NCI-H128 (cell line): ENCODE measurements at regions not wholly inside any gene's neighbourhood (a gene's known extent, or its start where the extent isn't known, plus 50 kb on each side); places are given as distances from the start of the nearest gene placed in this dataset.

Source experiments
- DNase-seq: peaks from one replicate; lab custom pipeline; 2025; ENCODE audit not compliant: unreplicated experiment; lab: John Stamatoyannopoulos, UW

DNA sequence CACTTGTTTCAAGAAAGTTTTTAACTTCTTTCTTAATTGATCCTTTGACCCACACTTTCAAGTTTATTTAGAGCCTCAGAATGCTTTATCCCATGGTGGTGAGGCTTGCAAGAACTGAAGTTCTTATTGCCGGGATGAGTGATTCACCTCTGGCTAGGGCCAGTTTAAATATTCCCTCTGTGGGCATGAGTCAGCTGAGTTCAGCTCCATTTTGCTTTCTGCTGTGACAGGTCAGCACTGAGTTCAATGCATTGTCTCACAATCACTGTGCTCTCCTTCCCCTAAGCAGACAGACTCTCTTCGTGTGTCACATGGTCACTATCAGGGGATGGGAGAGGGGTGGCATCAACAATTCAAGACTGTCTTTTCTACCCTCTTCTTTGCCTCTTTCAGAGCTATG is 514.6 kb upstream of the FBXO33 start:
- DNase-seq, result no peak

DNA sequence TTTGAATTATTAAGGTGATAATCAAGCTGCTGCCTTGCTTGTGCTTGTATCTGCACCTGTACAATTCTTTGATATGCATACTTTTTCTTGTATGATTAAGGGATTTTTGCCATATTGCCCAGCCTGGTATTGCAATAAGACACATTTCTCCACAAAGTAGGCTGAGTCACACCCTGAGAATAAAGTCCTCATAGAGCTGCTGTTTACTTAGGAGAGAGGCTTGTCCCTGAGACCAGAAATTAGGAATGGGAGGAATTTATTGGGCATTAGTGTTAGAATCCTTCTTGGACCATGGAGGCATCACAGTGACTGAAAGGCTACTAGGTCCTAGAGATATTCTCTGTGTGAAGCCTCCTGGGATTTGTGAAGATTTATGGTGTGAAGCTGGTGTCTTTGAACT is 506.8 kb upstream of the FBXO33 start:
- no peak for DNase-seq

DNA sequence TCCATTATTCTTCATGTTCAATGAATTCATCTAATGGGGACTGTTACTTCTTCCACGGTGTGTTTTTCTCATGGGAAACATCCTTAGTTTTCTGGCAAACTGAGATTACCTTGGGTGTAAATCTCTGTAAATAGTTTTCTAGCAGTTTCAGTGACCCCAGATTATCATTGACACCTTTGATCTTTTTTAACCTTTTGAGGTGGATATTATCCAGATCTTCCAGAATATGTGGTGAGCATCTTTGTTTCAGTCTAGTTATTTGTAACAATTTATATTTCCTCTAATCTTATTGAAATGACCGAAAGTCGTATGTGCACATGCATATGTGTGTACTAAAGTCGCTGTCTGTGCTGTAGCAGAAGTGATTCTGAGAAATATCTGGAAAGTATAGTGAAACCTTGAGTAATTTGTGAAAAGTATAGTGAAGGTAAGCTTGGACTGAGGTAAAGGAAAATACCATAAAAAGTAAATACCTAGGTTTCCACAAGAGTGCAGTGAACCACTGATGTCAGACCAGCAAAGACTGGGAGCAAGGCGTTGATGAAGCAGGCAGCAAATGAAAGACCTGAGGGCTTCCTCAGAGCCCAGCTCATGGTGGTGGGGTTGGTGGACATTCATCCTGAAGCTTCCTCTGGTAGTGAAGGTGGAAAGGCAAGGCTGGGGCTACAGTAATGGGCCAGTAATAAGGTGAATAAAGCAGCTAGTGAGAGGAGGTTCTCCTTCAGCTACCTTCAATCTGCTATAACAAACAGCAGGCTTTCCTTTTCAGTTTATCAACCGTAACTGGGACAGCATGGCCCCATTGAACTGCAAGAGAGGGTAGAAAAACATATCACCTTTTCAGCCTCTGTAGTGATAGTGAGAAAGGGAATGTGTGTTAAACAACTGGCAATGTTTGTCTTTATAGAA is 480.2 kb upstream of the FBXO33 start:
- no peak for DNase-seq

DNA sequence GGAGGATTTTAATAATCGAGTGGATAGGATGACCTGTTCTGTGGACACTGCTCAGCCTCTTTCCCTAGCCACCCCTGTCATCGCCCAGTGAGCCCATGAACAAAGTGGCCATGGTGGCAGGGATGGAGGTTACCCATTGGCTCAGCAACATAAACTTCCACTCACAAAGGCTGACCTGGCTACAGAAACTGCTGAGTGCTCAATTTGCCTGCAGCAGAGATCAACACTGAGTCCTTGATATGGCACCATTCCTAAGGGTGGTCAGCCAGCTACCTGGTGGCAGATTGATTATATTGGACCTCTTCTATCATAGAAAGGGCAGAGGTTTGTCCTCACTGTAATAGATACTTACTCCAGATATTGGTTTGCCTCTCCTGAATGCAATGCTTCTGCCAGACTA is 465.4 kb upstream of the FBXO33 start:
- no peak for DNase-seq

DNA sequence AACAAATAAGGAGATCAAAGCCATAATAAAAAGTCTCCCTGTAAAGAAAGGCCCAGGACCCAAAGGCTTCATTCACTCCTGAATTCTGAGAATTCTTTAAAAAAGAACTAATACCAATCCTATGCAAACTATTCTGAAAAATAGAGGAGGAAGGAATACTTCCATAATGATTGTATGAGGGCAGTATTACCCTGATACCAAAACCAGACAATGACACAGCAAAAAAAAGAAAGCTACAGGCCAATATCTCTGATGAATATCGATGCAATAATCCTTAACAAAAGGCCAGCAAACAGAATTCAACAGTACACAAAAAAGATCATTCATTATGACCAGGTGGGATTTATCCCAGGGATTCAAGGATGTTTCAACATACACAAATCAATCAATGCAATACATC is 457.8 kb upstream of the FBXO33 start:
- no peak for DNase-seq

DNA sequence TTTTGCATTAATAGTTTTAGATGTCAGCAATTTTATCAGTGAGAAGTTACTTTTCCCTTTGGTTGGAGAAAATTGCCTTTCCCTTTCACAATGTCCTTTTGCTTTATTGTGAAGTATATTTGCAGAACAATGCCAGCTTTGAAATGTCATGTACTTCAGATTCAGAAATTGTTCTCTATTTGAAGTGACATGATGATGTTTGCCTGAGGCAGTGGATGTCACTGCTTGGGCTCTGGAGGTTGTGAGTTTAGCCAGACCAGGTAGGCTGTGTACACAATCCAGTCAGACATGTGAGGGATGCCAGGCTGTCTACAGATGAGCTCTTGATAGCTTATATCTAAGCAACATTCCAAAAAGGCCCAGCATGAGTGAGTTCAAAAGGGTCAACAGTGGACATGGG is 451.9 kb upstream of the FBXO33 start:
- no peak for DNase-seq

DNA sequence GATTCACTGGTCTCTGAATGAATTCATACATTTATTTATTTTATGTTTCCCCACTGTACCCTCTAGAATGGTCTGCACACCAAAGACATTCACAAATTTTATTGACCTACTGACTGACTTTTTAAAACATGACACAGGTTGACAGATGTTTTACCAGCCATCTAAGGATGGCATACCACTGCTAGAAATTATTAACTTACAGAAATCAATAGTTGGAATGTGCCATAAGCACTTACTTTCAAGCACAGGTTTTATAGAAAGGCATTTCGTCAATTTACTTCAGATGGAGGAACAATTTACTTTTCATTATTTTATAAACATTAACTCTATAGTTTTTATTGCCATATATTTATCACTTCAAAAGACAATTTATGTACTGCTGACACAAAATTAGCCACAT is 448.7 kb upstream of the FBXO33 start:
- DNase-seq, result no peak

DNA sequence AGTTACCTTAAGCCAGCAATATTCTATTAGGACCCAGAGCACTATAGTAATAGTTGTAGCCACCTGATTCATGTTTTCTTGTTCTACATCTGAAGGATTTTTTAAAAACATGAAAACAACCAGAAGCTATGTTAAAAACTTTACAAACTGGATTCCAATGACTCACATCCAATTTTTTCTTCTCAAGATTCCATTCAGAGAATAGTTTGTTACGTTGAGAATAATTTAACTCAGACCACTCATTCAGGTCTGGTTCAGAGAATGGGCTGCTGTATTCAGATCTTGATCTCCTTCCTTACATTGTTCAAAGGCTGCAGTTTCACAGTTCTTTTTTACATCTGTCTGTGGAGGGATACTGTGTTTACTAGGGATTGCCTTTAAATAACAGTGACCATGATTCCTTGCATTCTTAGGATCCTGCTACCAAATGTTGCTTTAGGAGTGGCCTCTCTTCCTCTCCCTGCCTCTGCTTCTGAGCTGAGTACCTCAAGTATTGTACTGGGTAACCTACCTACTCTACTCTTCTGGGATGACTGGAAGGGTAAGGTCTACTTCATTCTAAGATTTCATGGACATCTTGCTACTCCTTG is 448.0 kb upstream of the FBXO33 start:
- DNase-seq, result no peak

DNA sequence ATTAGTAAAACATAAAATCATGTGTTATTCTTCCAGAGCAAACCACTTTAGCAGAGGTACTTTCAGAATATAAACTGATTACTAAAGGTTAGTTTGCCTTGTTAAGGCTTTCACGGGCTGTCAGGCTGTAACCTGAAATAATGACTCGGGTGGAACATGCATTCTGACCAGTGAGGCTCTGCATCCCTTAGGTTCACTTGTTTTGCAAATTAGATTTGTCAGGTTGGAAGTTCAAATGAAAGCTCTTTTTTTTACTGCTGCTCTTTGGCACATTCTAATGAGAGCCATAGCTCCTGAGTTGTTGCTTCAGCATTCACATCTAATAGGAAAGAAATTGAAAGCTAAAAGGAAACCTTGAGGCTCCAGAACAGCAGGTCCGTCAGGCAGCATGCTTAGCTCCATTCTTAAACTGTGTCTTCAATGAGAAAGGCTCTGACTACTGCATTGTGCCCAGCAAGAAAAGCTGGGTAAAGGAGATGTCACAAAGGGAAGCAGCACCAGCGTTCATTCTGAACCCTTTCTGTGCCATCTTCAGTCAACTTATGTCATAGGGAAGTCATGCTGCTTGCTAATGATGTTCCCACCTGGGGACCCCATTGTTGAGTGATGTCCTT is 445.5 kb upstream of the FBXO33 start:
- no peak for DNase-seq

DNA sequence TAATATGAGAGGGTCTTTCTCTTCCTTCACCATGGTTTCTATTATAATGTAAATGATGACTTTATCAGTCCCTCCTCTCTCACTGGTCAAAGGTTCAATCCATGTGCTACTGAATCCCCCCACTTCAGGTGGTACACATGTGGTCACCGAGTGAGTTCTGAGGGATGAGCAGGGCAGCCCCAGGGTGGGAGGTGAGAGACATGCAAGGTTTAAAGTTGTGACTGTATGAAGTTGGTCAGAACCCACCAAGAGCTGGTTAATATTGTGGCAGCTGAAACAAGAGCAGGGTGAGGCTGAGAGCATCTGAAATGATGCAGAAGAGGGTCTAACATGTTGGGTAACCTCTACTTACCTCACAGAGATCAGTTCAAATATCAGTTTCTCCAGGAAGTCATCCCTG is 444.7 kb upstream of the FBXO33 start:
- DNase-seq, result no peak

DNA sequence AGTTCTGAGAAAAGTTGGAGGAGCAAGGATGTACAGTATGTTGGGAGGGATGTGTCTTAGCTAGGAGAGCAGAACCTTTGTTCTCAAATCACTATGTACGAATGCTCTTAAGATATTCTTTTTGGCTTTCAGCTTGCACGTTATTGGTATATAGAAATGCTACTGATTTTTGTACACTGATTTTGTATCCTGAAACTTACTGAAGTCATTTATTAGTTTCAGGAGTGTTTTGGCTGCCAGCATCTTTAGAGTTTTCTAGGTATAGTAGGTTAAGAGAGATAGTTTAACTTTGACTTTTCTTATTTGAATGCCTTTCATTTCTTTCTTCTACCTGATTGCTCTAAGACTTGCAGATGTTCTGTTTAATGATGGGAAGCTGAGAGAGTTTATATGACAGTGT is 442.8 kb upstream of the FBXO33 start:
- DNase-seq, result no peak

DNA sequence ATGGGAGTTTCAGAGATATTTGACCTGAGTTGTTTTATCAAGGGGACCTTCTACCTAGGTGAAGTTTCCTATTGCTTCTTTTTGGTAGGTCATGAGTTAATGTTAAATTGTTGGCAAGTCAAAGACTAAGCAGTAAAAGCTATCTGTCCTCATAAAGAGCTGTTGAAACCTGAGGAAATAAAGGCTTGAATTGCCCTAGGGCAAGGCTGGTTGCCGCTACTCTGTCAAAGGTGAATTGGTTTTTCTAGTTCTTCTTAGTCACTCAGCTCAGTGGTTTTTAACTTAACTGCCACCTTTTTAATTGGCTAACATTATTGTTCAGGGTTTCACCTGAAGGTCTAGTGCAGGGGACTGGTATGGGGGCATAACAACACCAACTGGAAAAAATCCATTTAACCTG is 441.6 kb upstream of the FBXO33 start:
- DNase-seq, result peak; percentile 25

DNA sequence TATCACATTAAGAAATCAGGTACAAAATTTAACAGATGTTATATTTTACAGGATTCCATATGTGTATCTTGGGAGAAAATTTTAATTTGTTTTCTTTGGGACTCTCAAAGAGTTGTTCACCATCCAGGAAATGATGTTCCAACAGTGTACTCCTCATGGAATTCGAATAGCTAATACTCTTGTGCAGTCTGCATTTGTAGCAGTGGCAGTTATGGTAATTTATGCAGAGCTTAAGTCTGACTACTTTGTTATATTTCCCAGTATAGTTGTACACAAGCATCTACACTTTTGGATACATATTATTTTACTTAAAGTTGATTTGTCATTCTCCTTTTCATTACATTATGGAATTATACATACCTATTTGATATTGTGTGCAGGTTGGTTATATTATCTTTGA is 436.7 kb upstream of the FBXO33 start:
- DNase-seq, result no peak

DNA sequence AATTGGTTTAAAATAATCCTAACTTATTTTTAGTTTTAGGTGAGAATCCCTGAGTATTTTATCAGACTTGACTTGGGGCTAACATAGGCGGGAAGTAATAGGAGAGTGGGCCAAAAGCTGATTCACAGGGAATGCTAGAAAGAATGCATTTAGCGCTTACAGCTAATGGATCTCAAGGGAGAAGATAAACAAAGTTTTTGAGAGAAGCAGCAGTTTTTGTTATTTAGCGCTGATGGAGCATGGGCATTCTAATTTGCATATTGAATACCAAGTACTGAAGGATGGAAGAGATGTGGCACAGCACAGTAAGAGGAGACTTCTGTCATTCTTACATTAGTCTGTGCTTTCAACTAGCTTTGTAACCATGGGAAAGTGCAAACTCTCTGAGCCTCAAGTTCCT is 436.0 kb upstream of the FBXO33 start:
- no peak for DNase-seq

DNA sequence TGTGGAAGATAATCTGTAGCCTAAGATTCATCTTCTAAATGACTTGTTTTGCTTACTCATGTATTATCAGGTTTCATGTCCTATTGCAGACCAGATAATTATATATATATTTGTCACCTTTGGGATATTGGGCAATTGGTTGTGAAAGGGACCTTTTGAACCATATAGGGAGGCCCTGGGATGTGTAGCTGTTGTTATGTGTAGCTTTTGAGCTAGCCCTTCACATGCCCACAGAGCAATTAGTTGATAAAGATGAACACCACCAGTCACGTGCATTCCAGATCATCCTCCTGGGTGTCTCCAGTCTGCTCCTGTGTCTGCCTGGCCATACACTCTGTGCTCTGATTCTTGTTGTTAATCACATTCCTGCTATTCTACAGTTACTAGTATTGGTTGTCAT is 431.2 kb upstream of the FBXO33 start:
- DNase-seq, result no peak

DNA sequence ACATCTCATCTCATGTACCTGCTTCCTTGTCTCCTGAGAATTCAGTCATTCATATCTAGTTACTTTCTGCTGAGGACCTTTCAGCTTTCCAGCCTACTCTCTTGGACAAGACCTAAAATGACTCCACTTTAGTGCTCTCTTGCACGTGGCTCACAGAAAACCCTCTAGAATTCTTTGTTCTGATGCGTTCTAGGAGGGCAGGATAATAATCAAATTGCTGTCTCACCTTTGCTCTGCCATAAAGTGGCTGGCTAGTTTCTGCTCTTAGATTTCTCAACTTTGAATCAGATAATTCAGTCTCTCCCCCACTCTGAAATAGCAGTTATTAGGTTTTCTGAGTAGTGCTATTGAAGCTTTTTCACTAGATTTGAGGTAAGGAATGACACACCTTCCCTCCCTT is 429.5 kb upstream of the FBXO33 start:
- no peak for DNase-seq

DNA sequence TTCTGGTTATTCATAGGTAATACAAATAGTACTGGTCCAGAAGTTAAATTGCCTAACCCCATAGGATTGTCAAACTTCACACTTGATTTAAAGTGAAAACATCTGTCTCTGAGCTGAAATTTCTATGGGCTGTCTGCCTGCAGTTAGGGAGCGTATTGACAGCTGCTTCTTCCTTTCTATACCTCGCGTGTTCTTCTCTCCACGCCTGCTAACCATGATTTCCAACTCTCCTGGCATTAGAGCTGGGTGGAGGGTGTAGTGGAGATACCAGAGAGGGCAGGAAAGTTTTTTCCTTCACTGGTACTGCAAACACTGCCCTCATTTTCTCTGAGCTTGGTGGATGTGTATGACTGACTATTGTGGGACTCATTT is 429.0 kb upstream of the FBXO33 start:
- no peak for DNase-seq

DNA sequence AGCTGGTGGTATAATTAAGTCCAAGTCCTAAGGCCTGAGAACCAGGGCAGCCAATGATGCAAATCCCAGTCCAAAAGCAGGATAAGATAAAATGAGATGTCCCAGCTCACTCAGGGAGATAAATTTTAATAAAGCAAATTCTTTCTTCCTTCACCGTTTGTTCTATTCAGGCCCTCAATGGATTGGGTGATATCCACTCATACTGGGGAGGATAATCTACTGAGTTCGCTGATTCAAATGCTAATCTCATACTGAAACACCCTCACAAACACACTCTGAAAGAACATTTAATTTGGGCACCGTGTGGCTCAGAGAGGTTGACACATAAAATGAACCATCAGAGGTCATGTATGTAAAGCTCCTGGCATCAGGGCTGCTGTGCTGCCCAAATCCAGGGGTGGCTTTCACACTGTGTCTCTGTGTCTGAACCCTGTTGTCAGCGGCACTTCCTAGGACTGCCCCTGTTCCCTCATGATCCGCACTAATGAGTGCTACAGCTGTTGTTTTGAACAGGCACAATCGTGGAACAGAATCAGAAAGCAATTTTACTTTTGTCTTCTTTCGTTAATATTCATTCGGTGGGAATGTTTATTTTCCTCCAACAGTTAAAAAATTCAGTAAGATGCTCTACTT is 428.5 kb upstream of the FBXO33 start:
- DNase-seq, result no peak

DNA sequence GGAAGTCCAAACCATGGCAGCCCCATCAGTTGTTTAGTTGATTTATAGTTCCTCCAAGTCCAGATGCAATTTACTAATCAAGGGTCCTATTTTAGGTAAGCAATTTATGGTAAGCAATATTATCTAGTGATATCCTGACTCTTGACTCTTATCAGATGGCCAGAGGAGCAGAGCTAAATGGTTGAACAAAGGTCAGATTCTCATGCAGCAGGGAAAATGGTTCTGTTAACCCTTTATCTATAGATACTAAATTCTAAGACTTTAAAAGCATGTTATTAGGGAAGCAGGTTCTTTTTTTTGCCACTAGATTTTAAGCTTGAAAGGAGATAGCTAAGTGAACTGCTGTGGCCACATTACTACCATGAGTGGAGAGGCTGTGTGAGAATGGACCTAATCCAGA is 427.1 kb upstream of the FBXO33 start:
- no peak for DNase-seq

DNA sequence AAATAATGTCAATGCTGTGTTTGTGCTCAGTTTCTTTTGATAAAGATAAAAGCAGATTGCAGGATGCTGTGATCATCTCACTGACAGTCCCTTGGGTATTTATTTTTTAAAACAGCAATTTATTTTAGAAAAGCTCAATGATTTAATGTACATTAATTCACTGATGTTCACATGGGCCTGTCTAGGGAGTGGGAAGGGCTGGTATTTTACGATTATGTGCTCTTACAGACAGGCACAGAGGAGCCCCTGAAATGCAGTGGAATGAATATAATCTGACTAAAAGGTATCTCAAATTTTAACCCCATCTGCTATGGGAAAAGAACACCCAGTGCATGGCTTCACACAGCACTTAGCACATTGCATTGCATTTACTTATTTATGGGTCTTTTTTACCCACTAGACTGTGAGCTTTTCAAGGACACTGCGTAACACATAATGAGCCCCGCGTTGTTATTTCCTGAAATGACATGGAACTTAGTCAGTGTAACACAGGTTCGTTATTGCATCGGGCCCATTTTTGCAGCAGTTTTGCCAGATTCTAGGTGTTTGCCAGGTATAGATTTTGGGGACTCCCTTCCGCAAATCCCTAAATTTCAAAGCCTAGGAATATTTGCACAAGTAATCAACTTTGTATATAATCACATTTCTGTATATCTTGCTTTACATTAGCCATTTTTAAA is 425.3 kb upstream of the FBXO33 start:
- no peak for DNase-seq

DNA sequence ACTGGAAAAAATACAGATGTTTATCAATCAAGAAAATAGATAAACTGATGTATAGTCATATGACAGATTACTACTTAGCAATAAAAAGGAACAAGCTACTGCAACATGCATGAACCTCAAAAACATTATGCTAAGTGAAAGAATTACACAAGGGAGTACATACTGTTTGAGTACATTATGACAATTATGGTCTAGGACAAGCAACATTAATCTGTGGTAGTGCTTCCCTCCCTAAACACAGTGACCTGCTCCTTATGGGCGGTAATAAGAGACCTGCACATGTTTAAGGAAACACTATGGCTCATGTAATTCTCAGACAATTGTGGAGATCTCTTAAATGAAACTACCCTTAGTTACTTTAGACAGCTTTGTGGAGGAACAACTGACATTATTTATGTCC is 421.2 kb upstream of the FBXO33 start:
- DNase-seq, result no peak
